Testis (tissue), 2 donors: ENCODE measurements at regions not wholly inside any gene's neighbourhood (a gene's known extent, or its start where the extent isn't known, plus 50 kb on each side); places are given as distances from the start of the nearest gene placed in this dataset.

Source experiments
- DNase-seq: peaks from one replicate; pipeline ENCODE4 v3.0.0-alpha.2; 2019
- H3K27ac ChIP-seq, 2 donors: fragments of 200-600 bp; sonication (generic); one replicate each; pipeline ENCODE4 v1.5.1; 2019
- H3K27me3 ChIP-seq: fragments of 200-600 bp; sonication (generic); one replicate; pipeline ENCODE4 v1.5.1; 2019
- H3K36me3 ChIP-seq: fragments of 200-600 bp; sonication (generic); one replicate; pipeline ENCODE4 v1.5.1; 2017; ENCODE audit warnings: low read depth; ENCODE audit errors: missing control alignments
- H3K4me1 ChIP-seq: fragments of 200-600 bp; sonication (generic); one replicate; pipeline ENCODE4 v1.5.1; 2019
- H3K4me3 ChIP-seq, 2 donors: fragments of 200-600 bp; sonication (generic); one replicate each; pipeline ENCODE4 v1.5.1; 2017 to 2019
- H3K9me3 ChIP-seq: fragments of 200-600 bp; sonication (generic); one replicate; pipeline ENCODE4 v1.5.1; 2017
- CTCF ChIP-seq, 3 experiments: fragments of 450-650 bp in 2 of 3; fragments of 200-600 bp in 1 of 3; sonication (generic) in 1 of 3; IDR thresholded peaks; one replicate each; pipeline ENCODE4 v1.5.1; 2016 to 2019; ENCODE audit warnings: antibody characterized with exemption in 3 of 3, mild to moderate bottlenecking in 2 of 3, moderate library complexity in 1 of 3
- POLR2A ChIP-seq: fragments of 450-650 bp; IDR thresholded peaks from one replicate; pipeline ENCODE4 v1.6.1; 2017; ENCODE audit warnings: antibody characterized with exemption, mild to moderate bottlenecking, moderate library complexity
- WGBS, 2 donors: methylation state at CpG; one replicate each; pipeline ENCODE4 v1.1.5; 2018; 5-methylcytosine and 5-hydroxymethylcytosine counted together
- intact Hi-C: fragments of 100-400 bp; cut with DNase I; formaldehyde crosslinking; loops from one replicate; pipeline ENCODE4 v1.15.1; 2023; ENCODE audit warnings: low total_unique reads

DNA sequence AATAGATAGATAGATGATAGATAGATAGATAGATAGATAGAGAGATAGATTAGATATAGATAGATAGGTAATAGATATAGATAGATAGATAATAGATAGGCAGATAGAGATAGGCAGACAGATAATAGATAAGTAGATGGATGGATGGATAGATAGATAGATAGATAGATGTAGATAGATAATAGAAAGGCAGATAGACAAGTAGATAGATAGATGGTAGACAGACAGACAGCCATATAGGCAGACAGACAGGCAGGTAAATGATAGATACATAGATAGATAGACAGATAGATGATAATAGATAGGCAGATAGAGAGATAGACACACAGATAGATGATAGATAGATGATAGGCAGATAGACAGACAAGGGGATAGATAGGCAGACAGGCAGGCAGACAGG is 191.4 kb upstream of the TNRC6C start:
- no peak overlapping the region for H3K27ac ChIP-seq
- DNase-seq: no peak
- H3K4me3 ChIP-seq: no peak overlapping the region
- intact Hi-C loops: no loop called here
- H3K27me3 ChIP-seq: no peaks in the 10 kb centered on the region
- no peaks in the 10 kb centered on the region for H3K9me3 ChIP-seq
- H3K4me1 ChIP-seq: no peaks in the 10 kb centered on the region
- TF ChIP-seq CTCF (IDR thresholded peaks at IDR 0.05) (no peak), POLR2A (no peak)
- H3K36me3 ChIP-seq: no peaks in the 10 kb centered on the region

DNA sequence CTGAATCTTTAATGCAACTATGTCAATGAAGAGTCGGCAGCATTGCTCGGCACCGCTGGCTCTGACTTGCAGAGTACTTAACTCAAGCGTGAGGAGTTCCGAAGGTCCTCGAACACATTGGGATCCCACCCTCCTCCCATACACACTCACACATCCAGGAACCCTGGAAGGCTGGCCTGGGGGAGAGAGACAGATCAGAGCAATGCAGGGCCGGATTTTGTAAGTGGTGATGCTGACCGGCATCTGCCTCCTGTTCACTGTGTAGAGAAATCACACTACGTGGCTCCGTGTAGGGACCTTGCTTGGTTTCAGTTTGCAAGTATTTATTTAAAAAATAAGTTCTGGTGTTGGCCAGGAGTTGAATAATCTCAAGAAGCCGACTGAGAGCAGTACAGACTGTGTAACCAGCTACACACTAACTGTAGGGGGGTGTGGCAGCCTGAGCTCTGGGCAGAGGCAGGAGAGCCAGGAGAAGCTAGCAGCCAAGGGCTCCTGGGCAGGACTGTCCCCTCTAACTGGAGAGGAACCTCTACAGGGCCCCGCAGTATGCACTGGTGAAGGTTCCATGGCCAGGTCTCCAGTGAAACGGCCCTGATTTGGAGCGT is 190.2 kb upstream of the TNRC6C start:
- Histone ChIP-seq H3K4me3 (no peak overlapping the region), H3K27ac (no peak overlapping the region), H3K4me1 (no peaks in the 10 kb centered on the region), H3K36me3 (no peaks in the 10 kb centered on the region), H3K9me3 (no peaks in the 10 kb centered on the region), H3K27me3 (no peaks in the 10 kb centered on the region)
- intact Hi-C loops: no loop called here
- WGBS, 2 donors: 53 to 57% methylated on average over 14 of the region's 14 CpGs
- DNase-seq: no peak
- TF ChIP-seq POLR2A: no peak
- TF ChIP-seq CTCF (IDR thresholded peaks at IDR 0.05): no peak

DNA sequence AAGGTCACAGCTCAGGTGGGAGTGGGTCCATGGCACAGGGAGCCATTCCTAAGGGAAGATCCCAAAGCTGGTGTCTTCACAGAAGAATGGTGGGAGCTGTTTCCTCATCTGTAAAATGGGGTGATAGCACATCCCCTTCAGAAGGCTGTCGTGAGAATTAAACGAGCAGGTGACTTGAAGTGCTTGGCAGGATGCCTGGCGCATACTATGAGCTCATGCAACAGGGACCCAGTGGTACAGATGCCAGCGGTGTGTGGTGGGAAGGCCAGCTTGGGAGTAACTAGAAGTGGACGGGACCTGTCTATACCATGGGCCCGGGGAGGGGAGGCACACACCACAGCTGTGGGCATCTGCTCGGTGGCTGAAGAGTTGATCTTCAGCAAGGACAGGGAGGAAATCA is 189.3 kb upstream of the TNRC6C start:
- Histone ChIP-seq H3K36me3 (no peaks in the 10 kb centered on the region), H3K27me3 (no peaks in the 10 kb centered on the region), H3K4me3 (no peak overlapping the region), H3K4me1 (no peaks in the 10 kb centered on the region), H3K27ac (no peak overlapping the region), H3K9me3 (no peaks in the 10 kb centered on the region)
- intact Hi-C loops: no loop called here
- DNase-seq: no peak
- WGBS, 2 donors: 83% methylated on average over 7 of the region's 7 CpGs
- TF ChIP-seq CTCF (IDR thresholded peaks at IDR 0.05) (no peak), POLR2A (no peak)

DNA sequence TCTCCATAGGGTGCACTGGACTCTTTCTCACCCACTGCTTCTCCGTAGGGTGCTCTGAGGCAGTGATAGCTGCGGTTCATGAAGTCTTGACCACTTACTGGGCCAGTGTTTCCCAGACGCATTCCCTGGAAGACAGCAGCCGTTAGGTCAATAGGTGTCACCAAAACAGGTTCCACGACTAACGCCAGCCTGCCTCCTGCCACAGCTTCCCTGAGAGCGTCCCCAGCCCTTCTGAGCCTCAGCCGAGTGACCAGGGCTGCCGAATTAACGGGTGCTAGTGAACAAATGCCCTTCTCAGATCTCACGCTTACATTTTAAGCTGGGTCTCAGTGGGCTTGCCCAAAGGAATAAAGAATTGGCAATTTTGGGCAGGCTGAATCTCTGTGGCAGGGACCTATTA is 188.7 kb upstream of the TNRC6C start:
- no peaks in the 10 kb centered on the region for H3K27me3 ChIP-seq
- H3K4me1 ChIP-seq: no peaks in the 10 kb centered on the region
- no peaks in the 10 kb centered on the region for H3K36me3 ChIP-seq
- no peaks in the 10 kb centered on the region for H3K9me3 ChIP-seq
- TF ChIP-seq CTCF (IDR thresholded peaks at IDR 0.05) (no peak), POLR2A (no peak)
- no peak for DNase-seq
- intact Hi-C loops: no loop called here
- 91 to 94% methylated on average over 11 of the region's 11 CpGs for WGBS, 2 donors
- no peak overlapping the region for H3K27ac ChIP-seq
- H3K4me3 ChIP-seq: no peak overlapping the region

DNA sequence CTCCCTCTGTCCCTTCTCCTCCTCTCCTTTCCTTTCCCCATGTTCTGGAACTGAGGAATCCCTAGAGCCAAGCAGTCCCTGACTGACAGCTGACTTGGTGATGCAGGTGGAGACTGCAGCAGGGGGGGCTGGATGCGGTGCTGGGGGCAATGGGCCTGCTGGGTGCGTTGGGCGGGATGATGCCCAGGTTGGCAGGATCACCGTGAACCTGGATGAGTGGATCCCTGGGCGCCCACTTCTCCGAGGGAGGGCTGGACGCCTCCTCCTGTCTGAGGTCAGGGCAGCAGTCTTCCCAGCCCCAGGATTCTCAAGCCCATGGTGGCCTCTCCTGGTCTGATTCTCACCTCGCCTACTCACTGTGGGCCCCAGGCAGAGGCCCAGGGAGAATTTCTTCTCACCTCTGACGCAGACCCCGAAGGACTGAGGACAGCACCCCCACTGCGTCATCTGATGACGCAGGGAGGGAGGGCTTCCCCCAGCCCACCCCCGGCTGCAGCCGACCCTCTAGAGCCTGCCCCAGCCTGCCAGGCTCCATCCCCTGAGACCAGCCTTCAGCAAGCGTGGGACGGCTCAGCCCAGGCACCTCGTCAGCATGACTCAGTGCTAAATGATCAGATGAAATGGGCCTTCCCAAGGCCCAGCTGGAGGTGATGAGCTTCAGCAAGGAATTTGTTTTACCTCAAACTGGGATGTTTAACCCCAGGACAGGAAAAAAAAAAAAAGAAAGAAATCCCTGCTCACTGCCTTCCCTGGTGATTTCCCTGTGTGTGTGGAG is 188.0 kb upstream of the TNRC6C start:
- no peaks in the 10 kb centered on the region for H3K4me1 ChIP-seq
- intact Hi-C loops: no loop called here
- no peaks in the 10 kb centered on the region for H3K27me3 ChIP-seq
- no peak for TF ChIP-seq POLR2A
- no peak for TF ChIP-seq CTCF (IDR thresholded peaks at IDR 0.05)
- H3K36me3 ChIP-seq: no peaks in the 10 kb centered on the region
- DNase-seq: no peak
- no peak overlapping the region for H3K4me3 ChIP-seq
- 85 to 86% methylated on average over 14 to 17 of the region's 17 CpGs for WGBS, 2 donors
- H3K9me3 ChIP-seq: no peaks in the 10 kb centered on the region
- no peak overlapping the region for H3K27ac ChIP-seq
